GM12874 (cell line): ENCODE measurements at regions not wholly inside any gene's neighbourhood (a gene's known extent, or its start where the extent isn't known, plus 50 kb on each side); places are given as distances from the start of the nearest gene placed in this dataset.

ENCODE experiments used
- CTCF ChIP-seq: IDR thresholded peaks from 2 replicates; pipeline ENCODE4 v1.5.1; 2011; ENCODE audit warnings: low read depth, mild to moderate bottlenecking, control low read depth, low read length, moderate library complexity; ENCODE audit not compliant: insufficient read depth

- TF ChIP-seq CTCF, result no peak
Observed at GRCh38 chr5:66363097-66363496, 219.0 kb downstream of the SREK1 start.

- TF ChIP-seq CTCF, result no peak
Observed at GRCh38 chr5:66364186-66364585, 220.1 kb downstream of the SREK1 start.

- TF ChIP-seq CTCF, result no peak
Observed at GRCh38 chr5:66365981-66366380, 221.9 kb downstream of the SREK1 start.

GRCh38 chr5:66367814-66368541, 223.9 kb downstream of the SREK1 start:
- no peak for TF ChIP-seq CTCF

GRCh38 chr5:66368811-66369210, 224.7 kb downstream of the SREK1 start:
- TF ChIP-seq CTCF, result no peak

- TF ChIP-seq CTCF, result no peak
Observed at GRCh38 chr5:66377747-66378146, 218.4 kb upstream of the MAST4 start.

GRCh38 chr5:66378407-66378806, 217.8 kb upstream of the MAST4 start:
- no peak for TF ChIP-seq CTCF
